B cell (primary cell): ENCODE measurements at regions not wholly inside any gene's neighbourhood (a gene's known extent, or its start where the extent isn't known, plus 50 kb on each side); places are given as distances from the start of the nearest gene placed in this dataset.

Experiments
- ATAC-seq: fragments of 200-7000 bp; cut with Tn5 transposase; one replicate; pipeline ENCODE4 v1.10.0; 2021; ENCODE audit warnings: low read depth, mild to moderate bottlenecking, moderate number of reproducible peaks, moderate library complexity
- CTCF ChIA-PET: fragments of 350-600 bp; sonication (Branson Sonifier 250); formaldehyde crosslinking; loops from one replicate; lab custom pipeline; 2021; ENCODE audit warnings: antibody characterized with exemption, inconsistent platforms; lab: Charles Lee
- POLR2A ChIA-PET: fragments of 350-600 bp; sonication (Branson Sonifier 250); formaldehyde crosslinking; loops from one replicate; lab custom pipeline; 2021; ENCODE audit warnings: antibody characterized with exemption; lab: Charles Lee
- DNase-seq: peaks from one replicate; pipeline ENCODE4 v3.0.0; 2013
- H2AFZ ChIP-seq: 2 replicates; pipeline ENCODE4 v1.6.1; 2012; ENCODE audit warnings: mild to moderate bottlenecking, low read depth, low read length; ENCODE audit not compliant: insufficient read depth, poor library complexity, severe bottlenecking
- H3K27ac ChIP-seq, 2 donors: 1 replicate in 1 of 2; 2 replicates in 1 of 2; pipeline ENCODE4 v1.5.1; 2012 to 2013; ENCODE audit warnings: low read length in 2 of 2, mild to moderate bottlenecking in 2 of 2, moderate library complexity in 1 of 2
- H3K27me3 ChIP-seq, 4 experiments: fragments of 200-600 bp in 1 of 4; sonication (generic) in 1 of 4; replicated peaks in 1 of 4; 1 replicate in 2 of 4; 2 replicates in 2 of 4; pipeline versions ENCODE4 v1.6.1 to v1.7.0; 2013 to 2016; ENCODE audit warnings: low read length in 3 of 4, mild to moderate bottlenecking in 2 of 4, mixed read lengths in 1 of 4, moderate library complexity in 1 of 4; ENCODE audit not compliant: insufficient read depth in 4 of 4, control insufficient read depth in 3 of 4; ENCODE audit errors: control extremely low read depth in 1 of 4
- H3K36me3 ChIP-seq, 2 experiments: replicated peaks in 1 of 2; 1 replicate in 1 of 2; 2 replicates in 1 of 2; pipeline versions ENCODE4 v1.6.1 to v1.7.1; 2013; ENCODE audit warnings: low read length in 1 of 2; ENCODE audit not compliant: insufficient read depth in 2 of 2, control insufficient read depth in 1 of 2; ENCODE audit errors: control extremely low read depth in 1 of 2, extremely low read depth in 1 of 2
- H3K4me1 ChIP-seq, 2 donors: fragments of 200-600 bp in 1 of 2; sonication (generic) in 1 of 2; 1 replicate in 1 of 2; 2 replicates in 1 of 2; pipeline versions ENCODE4 v1.5.1 to v1.6.1; 2013 to 2017; ENCODE audit warnings: low read length in 2 of 2; ENCODE audit not compliant: control insufficient read depth in 2 of 2, insufficient read depth in 2 of 2
- H3K4me2 ChIP-seq: replicated peaks from 2 replicates; pipeline ENCODE3; 2012; ENCODE audit warnings: mild to moderate bottlenecking, low read depth, low read length; ENCODE audit not compliant: poor library complexity, severe bottlenecking
- H3K4me3 ChIP-seq, 5 experiments: fragments of 200-600 bp in 1 of 5; sonication (generic) in 1 of 5; 1 replicate in 3 of 5; 2 replicates in 2 of 5; pipeline versions ENCODE4 v1.5.1 to v1.7.0; 2011 to 2016; ENCODE audit warnings: low read length in 4 of 5, mild to moderate bottlenecking in 4 of 5, low read depth in 2 of 5, control low read depth in 1 of 5, moderate library complexity in 1 of 5; ENCODE audit not compliant: insufficient read depth in 1 of 5; ENCODE audit errors: control extremely low read depth in 1 of 5, extremely low read depth in 1 of 5
- H3K79me2 ChIP-seq: fragments of 200-600 bp; sonication (generic); one replicate; pipeline ENCODE4 v1.6.0; 2016; ENCODE audit warnings: low read length; ENCODE audit not compliant: control insufficient read depth, insufficient read depth
- H3K9ac ChIP-seq: fragments of 200-600 bp; sonication (generic); 2 replicates; pipeline ENCODE4 v1.6.1; 2017; ENCODE audit warnings: mild to moderate bottlenecking, low read length, moderate library complexity
- H3K9me3 ChIP-seq, 3 donors: one replicate each; pipeline versions ENCODE4 v1.6.1 to v1.7.1; 2013; ENCODE audit warnings: low read length in 2 of 3; ENCODE audit not compliant: control insufficient read depth in 2 of 3, insufficient read depth in 1 of 3; ENCODE audit errors: control extremely low read depth in 1 of 3
- H4K20me1 ChIP-seq: 2 replicates; pipeline ENCODE4 v1.6.0; 2012; ENCODE audit warnings: mild to moderate bottlenecking, low read length; ENCODE audit not compliant: insufficient read depth, control insufficient read depth, poor library complexity, severe bottlenecking
- H3K27ac Mint-ChIP-seq: one replicate; pipeline ENCODE4 v1.8.0; 2021; ENCODE audit warnings: mixed read lengths
- H3K27me3 Mint-ChIP-seq: one replicate; pipeline ENCODE4 v1.8.0; 2021; ENCODE audit warnings: mixed read lengths
- H3K4me1 Mint-ChIP-seq: one replicate; pipeline ENCODE4 v1.8.0; 2021; ENCODE audit warnings: mixed read lengths
- H3K4me3 Mint-ChIP-seq: one replicate; pipeline ENCODE4 v1.8.0; 2021; ENCODE audit warnings: mixed read lengths
- H3K9me3 Mint-ChIP-seq: one replicate; pipeline ENCODE4 v1.8.0; 2022; ENCODE audit warnings: mixed read lengths; ENCODE audit not compliant: insufficient read depth
- CTCF ChIP-seq: fragments of 200-600 bp; IDR thresholded peaks from one replicate; pipeline ENCODE4 v1.8.0; 2022; ENCODE audit warnings: antibody characterized with exemption, mild to moderate bottlenecking
- EZH2 ChIP-seq: IDR thresholded peaks from 2 replicates; pipeline ENCODE4 v1.6.1; 2012; ENCODE audit warnings: borderline replicate concordance, low read depth, mild to moderate bottlenecking, moderate library complexity, low read length; ENCODE audit not compliant: insufficient read depth, poor library complexity, severe bottlenecking
- WGBS: methylation state at CpG from one replicate; pipeline ENCODE4 v1.1.5; 2013; ENCODE audit warnings: missing lambda C conversion rate; ENCODE audit not compliant: insufficient coverage; 5-methylcytosine and 5-hydroxymethylcytosine counted together
- intact Hi-C: fragments of 100-400 bp; cut with micrococcal nuclease; formaldehyde crosslinking; loops from one replicate; pipeline ENCODE4 v1.10.0; 2022

- CTCF ChIA-PET = no interaction called here
- Histone ChIP-seq H2AFZ (no peak overlapping the region), H3K4me1 (no peaks in the 10 kb centered on the region), H4K20me1 (no peaks in the 10 kb centered on the region), H3K79me2 (no peaks in the 10 kb centered on the region), H3K27me3 (no peaks in the 10 kb centered on the region), H3K9ac (no peak overlapping the region), H3K4me3 (no peak overlapping the region), H3K27ac (no peak overlapping the region), H3K36me3 (no peaks in the 10 kb centered on the region), H3K9me3 (peaks cover 0 to 7% (median 0%) of the 10 kb centered on the region in 3 donors), H3K4me2 (no peak overlapping the region)
- intact Hi-C loops = no loop called here
- no peak overlapping the region for H3K4me3 Mint-ChIP-seq
- H3K27me3 Mint-ChIP-seq = no peaks in the 10 kb centered on the region
- 94% methylated on average over 5 of the region's 7 CpGs for WGBS
- POLR2A ChIA-PET = no interaction called here
- no peaks in the 10 kb centered on the region for H3K4me1 Mint-ChIP-seq
- TF ChIP-seq CTCF (no peak), EZH2 (no peak)
- no peak for ATAC-seq
- DNase-seq = no peak
- H3K9me3 Mint-ChIP-seq = peaks cover 3% of the 10 kb centered on the region
- H3K27ac Mint-ChIP-seq = no peak overlapping the region
These were observed 116.5 kb downstream of the SAMD5 start for GRCh38 chr6:147624946-147625515.

GRCh38 chr6:147625946-147626345 is 117.5 kb downstream of the SAMD5 start:
- no peak overlapping the region for H3K9ac ChIP-seq
- peaks cover 0 to 2% (median 0%) of the 10 kb centered on the region in 3 donors for H3K9me3 ChIP-seq
- no peaks in the 10 kb centered on the region for H3K27me3 ChIP-seq
- Mint-ChIP-seq H3K4me3 (no peak overlapping the region), H3K27me3 (no peaks in the 10 kb centered on the region), H3K4me1 (no peaks in the 10 kb centered on the region), H3K27ac (no peak overlapping the region), H3K9me3 (peaks cover 3% of the 10 kb centered on the region)
- POLR2A ChIA-PET = interaction anchor here (0.7 kb wide), 1 partner anchor 16 kb away, joined by 4 read pairs; no protein-coding TSS in a partner anchor
- no peak overlapping the region for H2AFZ ChIP-seq
- H3K4me3 ChIP-seq = no peak overlapping the region
- H4K20me1 ChIP-seq = no peaks in the 10 kb centered on the region
- no peak overlapping the region for H3K27ac ChIP-seq
- intact Hi-C loops = no loop called here
- H3K79me2 ChIP-seq = no peaks in the 10 kb centered on the region
- ATAC-seq = no peak
- DNase-seq = no peak
- no peak for TF ChIP-seq CTCF
- TF ChIP-seq EZH2 = no peak
- H3K4me2 ChIP-seq = no peak overlapping the region
- 95% methylated on average over 2 of the region's 2 CpGs for WGBS
- CTCF ChIA-PET = no interaction called here
- no peaks in the 10 kb centered on the region for H3K36me3 ChIP-seq
- H3K4me1 ChIP-seq = no peaks in the 10 kb centered on the region
